Stimulated activated CD4-positive, alpha-beta T cell treated with anti-CD3 and anti-CD28 coated beads, Interleukin-2, amount 100 ng/mL, for 48 hours (primary cell): ENCODE measurements at regions not wholly inside any gene's neighbourhood (a gene's known extent, or its start where the extent isn't known, plus 50 kb on each side); places are given as distances from the start of the nearest gene placed in this dataset.

Experiments used
- DNase-seq, 2 donors: peaks; one replicate each; pipeline ENCODE4 v3.0.0-alpha.2; 2020

GRCh38 chr12:24463375-24463774 is 485.5 kb downstream of the BCAT1 start:
- no peak for DNase-seq

GRCh38 chr12:24462946-24463345 is 486.0 kb downstream of the BCAT1 start:
- DNase-seq, result no peak

- DNase-seq, result no peak
These were observed 488.4 kb downstream of the BCAT1 start for GRCh38 chr12:24460506-24460905.

GRCh38 chr12:24460099-24460498 is 488.8 kb downstream of the BCAT1 start:
- DNase-seq, result no peak

GRCh38 chr12:24455811-24456210 is 493.1 kb downstream of the BCAT1 start:
- no peak for DNase-seq

GRCh38 chr12:24447678-24448077 is 498.2 kb upstream of the SOX5 start:
- no peak for DNase-seq

GRCh38 chr12:24446287-24446686 is 496.8 kb upstream of the SOX5 start:
- no peak for DNase-seq

GRCh38 chr12:24444634-24445033 is 495.2 kb upstream of the SOX5 start:
- DNase-seq, result no peak

GRCh38 chr12:24441458-24441857 is 492.0 kb upstream of the SOX5 start:
- no peak for DNase-seq

GRCh38 chr12:24436667-24437066 is 487.2 kb upstream of the SOX5 start:
- DNase-seq, result no peak

- DNase-seq, result no peak
These were observed 482.4 kb upstream of the SOX5 start for GRCh38 chr12:24431872-24432271.

- DNase-seq, result no peak
These were observed 478.3 kb upstream of the SOX5 start for GRCh38 chr12:24427776-24428175.

GRCh38 chr12:24425601-24425970 is 476.1 kb upstream of the SOX5 start:
- no peak for DNase-seq

GRCh38 chr12:24424889-24425600 is 475.6 kb upstream of the SOX5 start:
- DNase-seq, result no peak

- DNase-seq, result no peak
These were observed 474.9 kb upstream of the SOX5 start for GRCh38 chr12:24424376-24424775.

GRCh38 chr12:24423611-24424010 is 474.1 kb upstream of the SOX5 start:
- DNase-seq, result no peak

- no peak for DNase-seq
These were observed 472.3 kb upstream of the SOX5 start for GRCh38 chr12:24421759-24422158.

- DNase-seq, result no peak
These were observed 468.7 kb upstream of the SOX5 start for GRCh38 chr12:24418157-24418556.

- DNase-seq, result no peak
These were observed 467.1 kb upstream of the SOX5 start for GRCh38 chr12:24416423-24417109.

GRCh38 chr12:24415934-24416333 is 466.5 kb upstream of the SOX5 start:
- no peak for DNase-seq

GRCh38 chr12:24414480-24414879 is 465.0 kb upstream of the SOX5 start:
- no peak for DNase-seq

- no peak for DNase-seq
These were observed 462.5 kb upstream of the SOX5 start for GRCh38 chr12:24411948-24412347.

GRCh38 chr12:24409868-24410267 is 460.4 kb upstream of the SOX5 start:
- DNase-seq, result no peak

- DNase-seq, result no peak
These were observed 458.8 kb upstream of the SOX5 start for GRCh38 chr12:24408305-24408704.

- no peak for DNase-seq
These were observed 458.4 kb upstream of the SOX5 start for GRCh38 chr12:24407884-24408283.
